Brain microvascular endothelial cell (primary cell): ENCODE measurements at regions not wholly inside any gene's neighbourhood (a gene's known extent, or its start where the extent isn't known, plus 50 kb on each side); places are given as distances from the start of the nearest gene placed in this dataset.
"Not testable (repeated sequence)": the region's sequence is repeated elsewhere in the genome, so short reads cannot be mapped to it uniquely, and the experiment has no call there.

Source experiments
- DNase-seq: peaks from one replicate; pipeline ENCODE4 v3.0.0-alpha.2; 2020
- H3K27ac ChIP-seq: fragments of 250-450 bp; sonication (Bioruptor Pico); 2 replicates; pipeline ENCODE4 v1.5.1; 2020; ENCODE audit warnings: mild to moderate bottlenecking, moderate library complexity
- H3K27me3 ChIP-seq: fragments of 250-450 bp; sonication (Bioruptor Pico); replicated peaks from 2 replicates; pipeline ENCODE4 v1.5.1; 2020; ENCODE audit warnings: mild to moderate bottlenecking
- H3K36me3 ChIP-seq: fragments of 250-450 bp; sonication (Bioruptor Pico); replicated peaks from 2 replicates; pipeline ENCODE4 v1.5.1; 2020; ENCODE audit warnings: mild to moderate bottlenecking
- H3K4me3 ChIP-seq: 2 replicates; pipeline ENCODE4 v1.5.1; 2011; ENCODE audit warnings: low read depth, mild to moderate bottlenecking, control low read depth, low read length, moderate library complexity
- CTCF ChIP-seq: IDR thresholded peaks from 2 replicates; pipeline ENCODE4 v1.5.1; 2011; ENCODE audit warnings: low read depth, mild to moderate bottlenecking, moderate library complexity, low read length, control low read depth, inconsistent platforms; ENCODE audit errors: missing control alignments
- in situ Hi-C: cut with HindIII; loops from 2 replicates; pipeline ENCODE4 v1.10.0; 2017; ENCODE audit warnings: low sequenced_read_pairs, low pct_ligation_motif_present

GRCh38 chr14:38947343-38947742, 155.7 kb downstream of the SEC23A start:
- H3K4me3 ChIP-seq: no peak overlapping the region
- no peak overlapping the region for H3K27ac ChIP-seq
- no peaks in the 10 kb centered on the region for H3K36me3 ChIP-seq
- DNase-seq: no peak
- TF ChIP-seq CTCF: no peak
- H3K27me3 ChIP-seq: no peaks in the 10 kb centered on the region
- in situ Hi-C loops: no loop called here

- in situ Hi-C loops: no loop called here
- Histone ChIP-seq H3K27ac (no peak overlapping the region), H3K36me3 (no peaks in the 10 kb centered on the region), H3K4me3 (no peak overlapping the region), H3K27me3 (no peaks in the 10 kb centered on the region)
- DNase-seq: no peak
- TF ChIP-seq CTCF: no peak
Observed at GRCh38 chr14:38944691-38945090, 158.3 kb downstream of the SEC23A start.

GRCh38 chr14:38941488-38941887, 161.5 kb downstream of the SEC23A start:
- H3K27me3 ChIP-seq: no peaks in the 10 kb centered on the region
- in situ Hi-C loops: no loop called here
- TF ChIP-seq CTCF: peak; percentile 6
- no peaks in the 10 kb centered on the region for H3K36me3 ChIP-seq
- H3K27ac ChIP-seq: no peak overlapping the region
- H3K4me3 ChIP-seq: no peak overlapping the region
- DNase-seq: no peak

- DNase-seq, H3K36me3 ChIP-seq, H3K27ac ChIP-seq, H3K4me3 ChIP-seq, in situ Hi-C loops, H3K27me3 ChIP-seq: not testable (repeated sequence)
Observed at GRCh38 chr14:38932653-38933000, 170.4 kb downstream of the SEC23A start.

- DNase-seq: no peak
- Histone ChIP-seq H3K4me3 (no peak overlapping the region), H3K27ac (no peak overlapping the region), H3K27me3 (no peaks in the 10 kb centered on the region), H3K36me3 (no peaks in the 10 kb centered on the region)
- TF ChIP-seq CTCF: no peak
- in situ Hi-C loops: no loop called here
Observed at GRCh38 chr14:38931969-38932652, 170.9 kb downstream of the SEC23A start.

- Histone ChIP-seq H3K4me3 (no peak overlapping the region), H3K36me3 (no peaks in the 10 kb centered on the region), H3K27ac (no peak overlapping the region), H3K27me3 (no peaks in the 10 kb centered on the region)
- no peak for DNase-seq
- in situ Hi-C loops: no loop called here
- no peak for TF ChIP-seq CTCF
Observed at GRCh38 chr14:38930898-38931297, 172.1 kb downstream of the SEC23A start.
